ENCODE measurements at regions not wholly inside any gene's neighbourhood (a gene's known extent, or its start where the extent isn't known, plus 50 kb on each side); places are given as distances from the start of the nearest gene placed in this dataset.
"Not testable (repeated sequence)": the region's sequence is repeated elsewhere in the genome, so short reads cannot be mapped to it uniquely, and the experiment has no call there.

DNA sequence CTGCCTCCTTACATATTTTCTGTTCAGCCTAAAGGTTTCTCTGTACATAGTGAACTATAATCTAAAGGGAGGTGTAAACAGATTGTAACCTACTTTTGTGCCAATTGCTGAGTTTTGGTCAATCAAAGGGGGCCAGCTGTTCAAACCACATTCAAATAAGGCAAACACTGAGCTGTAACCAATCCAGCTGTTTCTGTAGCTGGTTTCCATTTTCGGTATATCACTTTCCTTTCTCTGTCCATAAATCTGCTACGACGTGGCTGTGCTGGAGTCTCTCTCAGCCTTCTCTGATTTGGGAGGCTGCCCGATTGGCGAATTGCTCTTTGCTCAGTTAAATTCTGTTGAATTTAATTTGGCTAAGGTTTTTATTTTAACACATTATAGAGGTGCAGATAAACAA is 790.1 kb upstream of the TPTE start:
- H3K4me3 Mint-ChIP-seq; H3K27me3 Mint-ChIP-seq (ENCODE audit: low read depth); H3K36me3 Mint-ChIP-seq (ENCODE audit: low read depth); H3K4me1 Mint-ChIP-seq (ENCODE audit: low read depth); DNase-seq (ENCODE audit: low spot score); H3K27ac Mint-ChIP-seq: not testable (repeated sequence)
- peaks cover 33% of the 10 kb centered on the region for H3K9me3 Mint-ChIP-seq

DNA sequence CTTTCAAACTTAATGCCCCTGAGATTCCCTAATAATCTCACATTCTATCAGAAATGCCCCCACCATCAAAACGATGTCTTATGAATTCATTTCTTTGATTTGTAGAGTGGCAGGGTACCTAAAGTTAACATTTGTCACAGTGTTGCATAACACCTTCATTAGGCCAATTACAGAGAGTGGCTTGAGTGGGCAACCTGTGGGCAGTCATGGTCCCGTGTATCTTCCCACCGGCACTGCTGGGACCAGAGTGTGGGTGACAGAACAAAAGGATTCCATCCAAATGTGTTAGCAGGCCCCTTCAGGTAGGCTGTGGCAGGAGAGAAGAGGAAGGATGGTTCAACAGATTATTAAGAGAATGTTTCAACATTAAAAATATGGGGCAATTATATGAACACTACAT is 788.8 kb upstream of the TPTE start:
- DNase-seq (ENCODE audit: low spot score); H3K27me3 Mint-ChIP-seq (ENCODE audit: low read depth); H3K27ac Mint-ChIP-seq; H3K36me3 Mint-ChIP-seq (ENCODE audit: low read depth); H3K4me3 Mint-ChIP-seq; H3K4me1 Mint-ChIP-seq (ENCODE audit: low read depth): not testable (repeated sequence)
- peaks cover 21% of the 10 kb centered on the region for H3K9me3 Mint-ChIP-seq

- not testable (repeated sequence) for H3K4me1 Mint-ChIP-seq (ENCODE audit: low read depth); H3K27ac Mint-ChIP-seq; H3K27me3 Mint-ChIP-seq (ENCODE audit: low read depth); H3K36me3 Mint-ChIP-seq (ENCODE audit: low read depth); DNase-seq (ENCODE audit: low spot score); H3K4me3 Mint-ChIP-seq
- peaks cover 18% of the 10 kb centered on the region for H3K9me3 Mint-ChIP-seq
These were observed 787.4 kb upstream of the TPTE start for GRCh38 chr21:9733761-9734558.

- Mint-ChIP-seq H3K9me3 (peaks cover 25% of the 10 kb centered on the region), H3K36me3 (ENCODE audit: low read depth) (no peaks in the 10 kb centered on the region), H3K4me1 (ENCODE audit: low read depth) (no peaks in the 10 kb centered on the region), H3K27ac (no peak overlapping the region), H3K27me3 (ENCODE audit: low read depth) (no peaks in the 10 kb centered on the region), H3K4me3 (no peak overlapping the region)
- DNase-seq (ENCODE audit: low spot score): no peak
These were observed 785.9 kb upstream of the TPTE start for GRCh38 chr21:9735421-9735961.

DNA sequence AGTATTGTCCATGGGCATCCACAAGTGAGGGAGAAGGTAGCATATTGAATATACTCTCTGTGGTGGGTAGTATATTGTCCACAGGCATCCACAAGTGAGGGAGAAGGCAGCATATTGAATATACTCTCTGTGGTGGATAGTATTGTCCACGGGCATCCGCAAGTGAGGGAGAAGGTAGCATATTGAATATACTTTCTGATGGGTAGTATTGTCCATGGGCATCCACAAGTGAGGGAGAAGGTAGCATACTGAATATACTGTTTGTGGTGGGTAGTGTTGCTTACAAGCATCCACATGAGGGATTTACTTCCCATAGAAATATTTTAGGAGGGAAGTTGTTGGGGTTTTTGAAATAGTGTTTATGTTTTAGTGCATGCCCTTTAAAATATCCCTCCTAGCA is 784.1 kb upstream of the TPTE start:
- H3K36me3 Mint-ChIP-seq (ENCODE audit: low read depth); H3K27me3 Mint-ChIP-seq (ENCODE audit: low read depth); DNase-seq (ENCODE audit: low spot score); H3K27ac Mint-ChIP-seq; H3K4me1 Mint-ChIP-seq (ENCODE audit: low read depth); H3K4me3 Mint-ChIP-seq: not testable (repeated sequence)
- H3K9me3 Mint-ChIP-seq: peaks cover 38% of the 10 kb centered on the region

DNA sequence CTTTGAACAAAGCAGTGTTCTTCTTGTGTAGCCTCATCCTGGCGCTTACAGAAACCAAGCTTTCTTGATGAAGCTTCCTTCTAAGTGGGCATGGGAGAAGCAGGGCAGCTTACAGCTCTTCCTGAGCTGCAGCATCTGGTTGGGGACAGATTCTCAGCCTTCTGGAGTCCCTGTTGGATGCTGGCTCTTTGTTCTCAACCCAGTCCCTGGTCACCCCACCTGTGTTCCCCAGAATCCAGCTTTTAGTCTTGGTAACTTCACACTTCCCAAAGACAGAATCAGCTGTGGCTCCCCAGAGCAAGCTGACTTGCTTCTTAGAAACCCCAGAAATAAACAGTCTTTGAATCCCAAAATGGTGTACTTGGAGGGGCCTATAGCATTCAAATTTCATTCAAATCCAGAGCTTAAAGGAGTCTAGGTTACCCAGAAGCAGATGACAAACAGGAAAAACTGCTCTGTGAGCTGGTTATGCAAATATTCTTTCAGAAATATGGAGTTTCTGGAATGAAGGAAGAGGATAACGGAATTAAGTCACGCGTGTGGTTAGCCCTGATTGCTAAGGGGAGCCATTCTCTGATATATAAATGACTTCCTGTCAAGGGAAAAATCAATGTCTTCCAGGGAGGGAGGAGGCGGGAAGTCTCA is 783.4 kb upstream of the TPTE start:
- H3K36me3 Mint-ChIP-seq (ENCODE audit: low read depth); DNase-seq (ENCODE audit: low spot score); H3K27ac Mint-ChIP-seq; H3K4me1 Mint-ChIP-seq (ENCODE audit: low read depth); H3K4me3 Mint-ChIP-seq; H3K27me3 Mint-ChIP-seq (ENCODE audit: low read depth): not testable (repeated sequence)
- H3K9me3 Mint-ChIP-seq: peaks cover 38% of the 10 kb centered on the region

- no peak for DNase-seq (ENCODE audit: low spot score)
- H3K27ac Mint-ChIP-seq: no peak overlapping the region
- no peaks in the 10 kb centered on the region for H3K4me1 Mint-ChIP-seq (ENCODE audit: low read depth)
- no peak overlapping the region for H3K4me3 Mint-ChIP-seq
- H3K27me3 Mint-ChIP-seq (ENCODE audit: low read depth): no peaks in the 10 kb centered on the region
- H3K36me3 Mint-ChIP-seq (ENCODE audit: low read depth): no peaks in the 10 kb centered on the region
- H3K9me3 Mint-ChIP-seq: peaks cover 38% of the 10 kb centered on the region
These were observed 782.9 kb upstream of the TPTE start for GRCh38 chr21:9738527-9738926.

- no peaks in the 10 kb centered on the region for H3K27me3 Mint-ChIP-seq (ENCODE audit: low read depth)
- H3K9me3 Mint-ChIP-seq: peaks cover 38% of the 10 kb centered on the region
- no peak overlapping the region for H3K4me3 Mint-ChIP-seq
- no peaks in the 10 kb centered on the region for H3K4me1 Mint-ChIP-seq (ENCODE audit: low read depth)
- no peaks in the 10 kb centered on the region for H3K36me3 Mint-ChIP-seq (ENCODE audit: low read depth)
- no peak for DNase-seq (ENCODE audit: low spot score)
- H3K27ac Mint-ChIP-seq: no peak overlapping the region
These were observed 782.1 kb upstream of the TPTE start for GRCh38 chr21:9739240-9739639.

DNA sequence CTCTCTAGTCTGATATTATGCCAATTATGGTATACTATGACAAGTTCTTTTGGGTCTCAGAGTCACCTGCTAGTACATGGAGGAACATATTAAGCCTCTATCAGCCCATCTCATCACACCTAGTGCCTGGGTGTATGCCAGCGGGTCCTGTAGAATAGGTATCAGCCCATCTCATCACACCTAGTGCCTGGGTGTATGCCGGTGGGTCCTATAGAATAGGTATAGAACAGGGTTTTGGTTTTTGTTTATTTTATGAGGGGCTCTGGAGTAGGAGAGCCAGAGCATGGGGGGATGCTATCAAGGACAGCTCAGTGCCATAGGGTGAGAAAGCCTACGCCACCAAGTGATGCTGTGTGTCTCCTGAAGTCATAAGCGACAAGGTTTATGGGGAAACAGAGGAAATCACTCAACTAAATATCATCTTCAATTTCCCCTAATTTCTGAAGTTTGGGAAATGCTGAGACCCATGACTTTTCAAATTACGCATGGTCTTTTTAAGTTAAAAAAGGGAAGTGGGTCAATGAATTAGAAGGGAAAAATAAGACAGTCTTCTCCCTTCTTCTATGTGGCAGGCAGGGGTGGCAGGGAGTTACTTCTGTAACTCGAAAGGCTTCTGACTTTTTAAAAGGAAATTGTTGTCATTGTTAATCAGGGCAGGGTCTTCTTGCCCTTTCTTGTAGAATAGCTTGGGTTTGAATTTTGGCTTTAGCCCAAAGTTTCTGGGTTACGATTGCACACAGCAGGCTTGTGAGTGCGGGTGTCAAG is 781.0 kb upstream of the TPTE start:
- H3K4me3 Mint-ChIP-seq; H3K4me1 Mint-ChIP-seq (ENCODE audit: low read depth); H3K36me3 Mint-ChIP-seq (ENCODE audit: low read depth); H3K27ac Mint-ChIP-seq; DNase-seq (ENCODE audit: low spot score); H3K27me3 Mint-ChIP-seq (ENCODE audit: low read depth): not testable (repeated sequence)
- H3K9me3 Mint-ChIP-seq: peaks cover 38% of the 10 kb centered on the region

DNA sequence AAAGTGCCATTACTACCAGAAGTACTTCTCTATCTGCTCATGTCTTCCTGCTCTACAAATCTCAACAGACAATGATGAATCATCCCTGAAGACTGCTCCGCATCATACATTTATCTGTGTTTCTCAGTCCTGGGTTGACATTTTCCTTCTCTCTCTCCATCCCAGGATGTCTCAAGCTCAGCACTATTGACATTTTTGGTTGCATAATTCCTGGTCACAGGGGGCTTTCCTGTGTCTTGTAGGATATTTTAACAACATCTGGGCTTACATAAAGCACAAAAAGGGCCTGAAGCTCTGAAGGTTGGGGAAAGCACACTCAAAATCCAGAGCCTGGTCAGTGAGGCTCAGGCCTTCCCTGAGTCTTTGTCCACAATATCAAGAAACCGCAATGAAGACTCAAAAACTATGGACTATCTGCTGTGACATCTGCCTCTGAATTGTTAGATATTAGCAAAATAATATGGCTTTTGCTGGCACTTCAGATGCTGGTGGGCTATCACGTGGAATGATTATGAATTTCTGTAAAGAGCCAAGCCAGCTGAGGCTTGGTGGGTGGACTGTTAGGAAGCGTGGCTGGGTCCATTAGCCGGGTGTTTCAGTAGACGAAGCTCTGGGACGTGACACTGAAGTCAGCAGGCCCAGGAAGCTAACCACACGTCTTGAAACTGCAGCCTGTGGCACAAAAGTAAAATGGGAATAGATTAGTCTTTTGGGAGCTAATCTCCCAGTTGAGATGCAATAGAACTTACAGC is 780.2 kb upstream of the TPTE start:
- not testable (repeated sequence) for H3K4me1 Mint-ChIP-seq (ENCODE audit: low read depth); H3K27ac Mint-ChIP-seq; H3K36me3 Mint-ChIP-seq (ENCODE audit: low read depth); DNase-seq (ENCODE audit: low spot score); H3K4me3 Mint-ChIP-seq; H3K27me3 Mint-ChIP-seq (ENCODE audit: low read depth)
- peaks cover 38% of the 10 kb centered on the region for H3K9me3 Mint-ChIP-seq

DNA sequence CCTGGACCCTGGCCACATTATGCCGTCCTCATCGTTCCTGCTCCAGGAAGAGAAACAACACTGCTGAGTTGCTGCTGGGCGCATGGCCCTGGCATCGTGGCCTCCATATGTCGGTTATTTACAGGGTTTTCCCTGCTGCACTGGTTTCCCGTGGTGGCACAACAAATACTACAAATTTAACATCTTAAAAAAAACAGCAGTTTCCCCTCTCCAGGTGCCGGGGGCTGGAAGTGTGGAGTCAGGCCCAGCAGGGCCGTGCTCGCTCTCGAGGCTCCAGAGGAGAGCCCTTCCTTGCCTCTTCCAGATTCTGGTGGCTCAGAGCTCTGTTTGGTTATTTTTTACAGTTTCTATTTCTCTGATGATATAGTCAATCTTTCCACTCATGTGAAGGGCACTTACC is 777.8 kb upstream of the TPTE start:
- H3K4me1 Mint-ChIP-seq (ENCODE audit: low read depth); H3K27ac Mint-ChIP-seq; H3K27me3 Mint-ChIP-seq (ENCODE audit: low read depth); H3K36me3 Mint-ChIP-seq (ENCODE audit: low read depth); H3K4me3 Mint-ChIP-seq; DNase-seq (ENCODE audit: low spot score): not testable (repeated sequence)
- peaks cover 44% of the 10 kb centered on the region for H3K9me3 Mint-ChIP-seq

GRCh38 chr21:9744166-9744565 is 777.2 kb upstream of the TPTE start:
- H3K27me3 Mint-ChIP-seq (ENCODE audit: low read depth); DNase-seq (ENCODE audit: low spot score); H3K4me3 Mint-ChIP-seq; H3K27ac Mint-ChIP-seq; H3K36me3 Mint-ChIP-seq (ENCODE audit: low read depth); H3K4me1 Mint-ChIP-seq (ENCODE audit: low read depth): not testable (repeated sequence)
- peaks cover 43% of the 10 kb centered on the region for H3K9me3 Mint-ChIP-seq

DNA sequence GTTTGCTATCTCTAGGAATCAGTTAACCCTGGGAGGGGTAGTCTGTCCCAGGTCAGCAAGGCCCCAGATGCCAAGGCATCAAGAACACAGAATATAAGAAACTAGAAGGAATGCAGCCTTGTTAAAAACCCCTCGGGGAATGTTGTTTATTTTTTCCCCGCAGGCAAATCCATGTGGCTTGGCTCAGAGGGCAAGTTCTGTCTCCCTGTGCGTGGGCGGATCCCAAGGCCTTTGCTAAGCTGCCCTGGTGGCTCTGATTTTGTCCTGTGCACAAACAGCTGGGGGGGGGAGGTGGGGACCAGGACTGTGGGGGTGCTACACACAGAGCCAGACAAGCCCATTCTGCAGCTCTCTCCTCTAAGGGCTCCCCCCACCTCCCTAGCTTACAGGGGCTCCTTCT is 776.8 kb upstream of the TPTE start:
- peaks cover 39% of the 10 kb centered on the region for H3K9me3 Mint-ChIP-seq
- H3K4me3 Mint-ChIP-seq; H3K36me3 Mint-ChIP-seq (ENCODE audit: low read depth); H3K4me1 Mint-ChIP-seq (ENCODE audit: low read depth); H3K27me3 Mint-ChIP-seq (ENCODE audit: low read depth); H3K27ac Mint-ChIP-seq; DNase-seq (ENCODE audit: low spot score): not testable (repeated sequence)
